Heart left ventricle (tissue), 16 donors: ENCODE measurements at regions not wholly inside any gene's neighbourhood (a gene's known extent, or its start where the extent isn't known, plus 50 kb on each side); places are given as distances from the start of the nearest gene placed in this dataset.

Experiments
- ATAC-seq, 4 donors: fragments of 200-7000 bp; cut with Tn5 transposase; one replicate each; pipeline ENCODE4 v1.9.1; 2020 to 2022; ENCODE audit warnings: moderate library complexity in 4 of 4, mild to moderate bottlenecking in 3 of 4, moderate number of reproducible peaks in 1 of 4
- DNase-seq, 5 donors: peaks; one replicate each; pipeline ENCODE4 v3.0.0-alpha.2; 2020
- H3K27ac ChIP-seq, 12 donors: fragments of 200-600 bp; sonication (generic) in 4 of 12; one replicate each; pipeline versions ENCODE4 v1.5.0 to v1.8.0; 2016 to 2022; ENCODE audit warnings: mild to moderate bottlenecking in 2 of 12
- H3K27me3 ChIP-seq, 9 donors: fragments of 200-600 bp; sonication (generic) in 2 of 9; one replicate each; pipeline versions ENCODE4 v1.5.1 to v1.8.0; 2016 to 2022; ENCODE audit warnings: mild to moderate bottlenecking in 3 of 9
- H3K36me3 ChIP-seq, 9 donors: fragments of 200-600 bp; sonication (generic) in 2 of 9; one replicate each; pipeline versions ENCODE4 v1.5.0 to v1.8.0; 2018 to 2022; ENCODE audit warnings: mild to moderate bottlenecking in 2 of 9
- H3K4me1 ChIP-seq, 12 donors: fragments of 200-600 bp; sonication (generic) in 4 of 12; one replicate each; pipeline versions ENCODE4 v1.5.0 to v1.8.0; 2016 to 2022; ENCODE audit warnings: mild to moderate bottlenecking in 3 of 12
- H3K4me3 ChIP-seq, 12 donors: fragments of 200-600 bp; sonication (generic) in 4 of 12; one replicate each; pipeline versions ENCODE4 v1.5.0 to v1.8.0; 2017 to 2022; ENCODE audit warnings: mild to moderate bottlenecking in 9 of 12, moderate library complexity in 4 of 12
- H3K9me3 ChIP-seq, 12 donors: fragments of 200-600 bp; sonication (generic) in 4 of 12; one replicate each; pipeline versions ENCODE4 v1.5.0 to v1.8.0; 2016 to 2022; ENCODE audit warnings: mild to moderate bottlenecking in 1 of 12
- CTCF ChIP-seq, 12 donors: fragments of 200-600 bp; sonication (generic) in 4 of 12; IDR thresholded peaks; one replicate each; pipeline versions ENCODE4 v1.5.0 to v1.8.0; 2018 to 2022; ENCODE audit warnings: antibody characterized with exemption in 12 of 12, mild to moderate bottlenecking in 5 of 12
- POLR2A ChIP-seq, 2 donors: fragments of 450-650 bp; IDR thresholded peaks; one replicate each; pipeline ENCODE4 v1.6.1; 2017; ENCODE audit warnings: antibody characterized with exemption in 2 of 2, mild to moderate bottlenecking in 2 of 2, moderate library complexity in 2 of 2
- WGBS, 4 donors: extraction: QIAGEN DNeasy Blood & Tissue Kit in 2 of 4; methylation state at CpG; one replicate each; pipeline versions ENCODE4 v1.1.5 to v1.1.7; 2013 to 2018; 5-methylcytosine and 5-hydroxymethylcytosine counted together
- intact Hi-C, 10 donors: fragments of 100-400 bp; cut with DNase I; formaldehyde crosslinking; loops; one replicate each; pipeline versions ENCODE4 v1.11.1 to v1.14.2; 2022
- donor health status: ischemic (EF 13 %, LVEDD 7.1; RV severe dilation, severe dysfunction).
- donor health status: healthy with polysubstance abuse.
- donor health status: DM: no; HTN: yes; CAD: no.
- donor health status: DM: no; HTN: no; CAD: no.
- donor health status: ischemic (EF 25% LVEDD 6.9; RV normal size, moderate dysfunction).
- donor health status: ischemic (EF 25% LVEDD 5.7; RV mildly dilated, moderate dysfunction).
- donor health status: healthy.
- donor health status: DM: yes; HTN: yes; CAD: no.
- donor health status: ischemic (EF 35%, LVEDD 5.7; RV mildly dilated, moderate dysfunction).
- donor health status: nonischemic (EF 11% LVEDD 7.7; RV severe dilation, severe dysfunction).
- donor health status: DM: yes; HTN: yes; CAD: no.
- donor health status: PGD.
- donor health status: ischemic (EF 29% LVEDD 5.4; RV normal size, mild dysfunction).
- donor health status: nonischemic (EF 23%, LVEDD 6.1; RV moderate dilation, normal function).

DNA sequence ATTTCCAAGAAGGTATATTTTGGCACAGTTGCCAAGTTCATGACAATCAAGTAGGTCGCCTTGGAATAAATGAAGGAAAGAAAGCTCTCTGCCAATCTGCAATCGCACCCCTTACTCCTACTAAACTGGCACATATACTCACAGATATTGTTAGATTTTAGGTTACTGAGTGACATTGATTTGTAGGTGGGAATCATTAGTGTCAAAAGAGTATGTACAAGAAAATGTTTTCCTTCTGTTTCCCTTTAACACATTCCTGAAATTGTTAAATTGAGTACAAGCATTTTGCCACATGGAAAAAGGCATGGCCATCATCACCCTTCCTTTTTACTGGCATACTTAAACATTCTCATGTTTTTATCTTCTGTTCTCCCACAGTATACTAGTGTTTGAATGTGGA, 2868.3 kb upstream of the PCDH20 start:
- H3K9me3 ChIP-seq, result peaks cover 0 to 17% (median 0%) of the 10 kb centered on the region in 12 donors
- intact Hi-C loops, result no loop called here
- DNase-seq (no peak), ATAC-seq (no peak)
- no peak overlapping the region for H3K27ac ChIP-seq
- TF ChIP-seq CTCF (IDR thresholded peaks at IDR 0.05) (no peak), POLR2A (IDR thresholded peaks at IDR 0.05) (no peak)
- no peaks in the 10 kb centered on the region for H3K27me3 ChIP-seq
- H3K36me3 ChIP-seq, result no peaks in the 10 kb centered on the region
- WGBS, 4 donors, result 70 to 80% (median 76%) methylated on average over 2 of the region's 2 CpGs
- H3K4me1 ChIP-seq, result no peaks in the 10 kb centered on the region
- H3K4me3 ChIP-seq, result no peak overlapping the region

GRCh38 chr13:64278493-64278892, 2862.8 kb upstream of the PCDH20 start:
- H3K27me3 ChIP-seq, result no peaks in the 10 kb centered on the region
- H3K9me3 ChIP-seq, result peaks cover 0 to 15% (median 5%) of the 10 kb centered on the region in 12 donors
- DNase-seq, result no peak
- WGBS, 4 donors, result 68 to 73% (median 72%) methylated on average over 5 of the region's 5 CpGs
- H3K27ac ChIP-seq, result no peak overlapping the region
- ATAC-seq, result no peak
- H3K36me3 ChIP-seq, result no peaks in the 10 kb centered on the region
- H3K4me1 ChIP-seq, result no peaks in the 10 kb centered on the region
- H3K4me3 ChIP-seq, result no peak overlapping the region
- intact Hi-C loops, result no loop called here
- TF ChIP-seq POLR2A (IDR thresholded peaks at IDR 0.05), result no peak

- Histone ChIP-seq H3K27me3 (no peaks in the 10 kb centered on the region), H3K4me3 (no peak overlapping the region), H3K4me1 (no peaks in the 10 kb centered on the region), H3K27ac (no peak overlapping the region), H3K9me3 (peaks cover 0 to 15% (median 8%) of the 10 kb centered on the region in 12 donors), H3K36me3 (no peaks in the 10 kb centered on the region)
- no peak for ATAC-seq
- WGBS, 4 donors, result 82 to 94% (median 85%) methylated on average over 2 of the region's 2 CpGs
- no peak for DNase-seq
- intact Hi-C loops, result no loop called here
- no peak for TF ChIP-seq POLR2A (IDR thresholded peaks at IDR 0.05)
Observed at GRCh38 chr13:64277097-64277496, 2861.4 kb upstream of the PCDH20 start.

DNA sequence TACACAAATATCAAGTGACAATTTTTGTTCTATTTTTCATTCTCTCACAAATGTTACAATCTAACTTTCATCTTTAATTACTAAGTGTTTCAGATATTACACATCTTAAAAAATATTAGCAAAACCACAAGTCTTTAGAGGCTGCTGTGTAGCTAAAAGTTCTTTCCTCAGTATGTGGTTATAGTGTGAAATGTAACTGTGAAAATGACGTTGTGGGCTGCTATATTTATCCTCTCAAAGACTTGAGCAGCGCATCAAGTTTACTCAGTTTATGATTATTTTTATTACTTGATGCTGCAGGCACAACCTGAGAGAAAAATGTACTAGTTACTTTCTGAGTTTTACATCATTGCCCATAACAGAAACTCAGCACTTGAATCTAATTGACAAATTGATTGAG, 2860.6 kb upstream of the PCDH20 start:
- H3K9me3 ChIP-seq, result peaks cover 0 to 15% (median 6%) of the 10 kb centered on the region in 12 donors
- H3K27me3 ChIP-seq, result no peaks in the 10 kb centered on the region
- no peak for ATAC-seq
- no peak for DNase-seq
- H3K36me3 ChIP-seq, result no peaks in the 10 kb centered on the region
- TF ChIP-seq POLR2A (IDR thresholded peaks at IDR 0.05) (no peak), CTCF (IDR thresholded peaks at IDR 0.05) (no peak)
- no peak overlapping the region for H3K4me3 ChIP-seq
- H3K4me1 ChIP-seq, result no peaks in the 10 kb centered on the region
- no peak overlapping the region for H3K27ac ChIP-seq
- intact Hi-C loops, result no loop called here
- WGBS, 4 donors, result 42 to 49% (median 47%) methylated on average over 2 of the region's 2 CpGs

- TF ChIP-seq CTCF (IDR thresholded peaks at IDR 0.05) (no peak), POLR2A (IDR thresholded peaks at IDR 0.05) (no peak)
- Histone ChIP-seq H3K36me3 (no peaks in the 10 kb centered on the region), H3K27me3 (no peaks in the 10 kb centered on the region), H3K27ac (no peak overlapping the region), H3K4me3 (no peak overlapping the region), H3K9me3 (peaks cover 0 to 15% (median 6%) of the 10 kb centered on the region in 12 donors), H3K4me1 (no peaks in the 10 kb centered on the region)
- ATAC-seq, result no peak
- DNase-seq, result no peak
- intact Hi-C loops, result no loop called here
- WGBS, 4 donors, result 65 to 70% (median 67%) methylated on average over 5 of the region's 5 CpGs
Observed at GRCh38 chr13:64274481-64275217, 2859.0 kb upstream of the PCDH20 start.
